ENCODE measurements at regions not wholly inside any gene's neighbourhood (a gene's known extent, or its start where the extent isn't known, plus 50 kb on each side); places are given as distances from the start of the nearest gene placed in this dataset.

DNA sequence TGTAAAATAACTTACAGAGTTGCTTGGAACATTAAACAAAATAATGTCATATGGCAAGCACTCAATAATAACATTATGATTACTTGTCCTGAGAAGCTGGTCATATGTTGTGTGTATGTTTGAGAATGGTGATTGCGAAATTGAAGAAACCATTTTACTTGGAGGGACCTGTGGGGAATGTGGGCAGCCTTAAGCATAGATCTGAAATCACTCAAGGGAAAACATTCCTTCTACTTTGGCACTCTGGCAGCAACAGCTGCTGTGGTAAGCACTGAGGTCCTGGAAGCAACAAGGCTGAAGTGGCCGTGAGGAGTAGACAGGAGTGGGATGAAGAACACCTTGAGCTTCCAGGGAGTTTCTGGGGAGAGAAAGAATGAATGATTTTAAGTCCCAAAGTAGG, 165.4 kb upstream of the ADAMTS5 start:
- H4K20me1 ChIP-seq (ENCODE audit: insufficient read depth, low read length), result no peaks in the 10 kb centered on the region
- no peak overlapping the region for H2AFZ ChIP-seq (ENCODE audit: insufficient read depth, low read depth, low read length, poor library complexity, severe bottlenecking)
- H3K27me3 ChIP-seq (ENCODE audit: control insufficient read depth in 2 of 2, insufficient read depth in 2 of 2, low read length in 2 of 2), result no peaks in the 10 kb centered on the region
- H3K27ac ChIP-seq (ENCODE audit: low read depth in 1 of 2, low read length in 2 of 2), result no peak overlapping the region
- H3K4me2 ChIP-seq (replicated peaks; ENCODE audit: extremely low read depth, low read length, poor library complexity, severe bottlenecking), result no peak overlapping the region
- Mint-ChIP-seq H3K36me3 (no peaks in the 10 kb centered on the region), H3K4me1 (no peaks in the 10 kb centered on the region), H3K27ac (no peak overlapping the region), H3K9me3 (peaks cover 0 to 6% (median 3%) of the 10 kb centered on the region in 7 donors), H3K4me3 (no peak overlapping the region), H3K27me3 (ENCODE audit: low read depth in 3 of 3) (no peaks in the 10 kb centered on the region)
- H3K36me3 ChIP-seq (replicated peaks in 1 of 2; ENCODE audit: control insufficient read depth in 1 of 2, insufficient read depth in 2 of 2, low read length in 2 of 2), result no peaks in the 10 kb centered on the region
- H3K4me3 ChIP-seq (replicated peaks in 1 of 3; ENCODE audit: low read depth in 2 of 3, low read length in 3 of 3), result no peak overlapping the region
- intact Hi-C loops (cut with micrococcal nuclease), result no loop called here
- no peaks in the 10 kb centered on the region for H3K79me2 ChIP-seq (ENCODE audit: insufficient read depth, low read length)
- TF ChIP-seq, protein P1, sequence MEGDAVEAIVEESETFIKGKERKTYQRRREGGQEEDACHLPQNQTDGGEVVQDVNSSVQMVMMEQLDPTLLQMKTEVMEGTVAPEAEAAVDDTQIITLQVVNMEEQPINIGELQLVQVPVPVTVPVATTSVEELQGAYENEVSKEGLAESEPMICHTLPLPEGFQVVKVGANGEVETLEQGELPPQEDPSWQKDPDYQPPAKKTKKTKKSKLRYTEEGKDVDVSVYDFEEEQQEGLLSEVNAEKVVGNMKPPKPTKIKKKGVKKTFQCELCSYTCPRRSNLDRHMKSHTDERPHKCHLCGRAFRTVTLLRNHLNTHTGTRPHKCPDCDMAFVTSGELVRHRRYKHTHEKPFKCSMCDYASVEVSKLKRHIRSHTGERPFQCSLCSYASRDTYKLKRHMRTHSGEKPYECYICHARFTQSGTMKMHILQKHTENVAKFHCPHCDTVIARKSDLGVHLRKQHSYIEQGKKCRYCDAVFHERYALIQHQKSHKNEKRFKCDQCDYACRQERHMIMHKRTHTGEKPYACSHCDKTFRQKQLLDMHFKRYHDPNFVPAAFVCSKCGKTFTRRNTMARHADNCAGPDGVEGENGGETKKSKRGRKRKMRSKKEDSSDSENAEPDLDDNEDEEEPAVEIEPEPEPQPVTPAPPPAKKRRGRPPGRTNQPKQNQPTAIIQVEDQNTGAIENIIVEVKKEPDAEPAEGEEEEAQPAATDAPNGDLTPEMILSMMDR (IDR thresholded peaks at IDR 0.05), result no peak
- H3K9me3 ChIP-seq (replicated peaks in 1 of 2; ENCODE audit: control insufficient read depth in 1 of 2, insufficient read depth in 1 of 2, low read length in 2 of 2), result no peaks in the 10 kb centered on the region
- H3K4me1 ChIP-seq (ENCODE audit: control insufficient read depth in 1 of 2, insufficient read depth in 2 of 2, low read length in 2 of 2), result no peaks in the 10 kb centered on the region
- no peak for DNase-seq
- H3K9ac ChIP-seq (ENCODE audit: insufficient read depth, low read length, poor library complexity, severe bottlenecking), result no peak overlapping the region
- 92% methylated on average over 1 of the region's 2 CpGs for WGBS (ENCODE audit: insufficient coverage)

DNA sequence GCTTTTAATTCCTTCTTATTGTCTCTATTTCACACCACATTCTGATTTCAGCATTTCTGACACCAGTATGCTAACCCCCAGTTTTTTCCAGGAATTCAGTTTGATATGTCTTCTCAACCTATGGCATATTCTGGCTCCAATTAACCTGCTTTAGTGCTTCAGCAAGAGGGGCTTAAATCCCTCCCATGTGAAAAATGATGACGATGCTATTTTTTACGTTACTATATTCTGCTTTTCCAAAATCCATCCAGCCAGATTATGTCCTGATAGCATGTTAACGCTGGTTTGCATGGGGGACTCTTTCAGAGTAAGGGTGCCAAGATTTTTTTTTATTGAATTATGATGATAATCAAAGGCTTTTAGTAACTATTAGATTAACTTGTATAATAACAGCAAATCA, 163.3 kb upstream of the ADAMTS5 start:
- H3K4me2 ChIP-seq (replicated peaks; ENCODE audit: extremely low read depth, low read length, poor library complexity, severe bottlenecking), result no peak overlapping the region
- H3K27me3 ChIP-seq (ENCODE audit: control insufficient read depth in 2 of 2, insufficient read depth in 2 of 2, low read length in 2 of 2), result no peaks in the 10 kb centered on the region
- H3K27ac ChIP-seq (ENCODE audit: low read depth in 1 of 2, low read length in 2 of 2), result no peak overlapping the region
- H3K9ac ChIP-seq (ENCODE audit: insufficient read depth, low read length, poor library complexity, severe bottlenecking), result no peak overlapping the region
- Mint-ChIP-seq H3K4me1 (no peaks in the 10 kb centered on the region), H3K36me3 (no peaks in the 10 kb centered on the region), H3K27ac (no peak overlapping the region), H3K27me3 (ENCODE audit: low read depth in 3 of 3) (no peaks in the 10 kb centered on the region), H3K9me3 (peaks cover 0 to 7% (median 2%) of the 10 kb centered on the region in 7 donors), H3K4me3 (no peak overlapping the region)
- TF ChIP-seq, protein P1 (IDR thresholded peaks at IDR 0.05), result no peak
- H3K4me3 ChIP-seq (replicated peaks in 1 of 3; ENCODE audit: low read depth in 2 of 3, low read length in 3 of 3), result no peak overlapping the region
- H3K4me1 ChIP-seq (ENCODE audit: control insufficient read depth in 1 of 2, insufficient read depth in 2 of 2, low read length in 2 of 2), result no peaks in the 10 kb centered on the region
- H3K36me3 ChIP-seq (replicated peaks in 1 of 2; ENCODE audit: control insufficient read depth in 1 of 2, insufficient read depth in 2 of 2, low read length in 2 of 2), result no peaks in the 10 kb centered on the region
- no CpG with 5 or more reads among the region's 3 CpGs for whole genome bisulfite sequencing (ENCODE audit: insufficient coverage)
- intact Hi-C loops (cut with micrococcal nuclease), result no loop called here
- H4K20me1 ChIP-seq (ENCODE audit: insufficient read depth, low read length), result no peaks in the 10 kb centered on the region
- no peak for DNase-seq
- no peaks in the 10 kb centered on the region for H3K9me3 ChIP-seq (replicated peaks in 1 of 2; ENCODE audit: control insufficient read depth in 1 of 2, insufficient read depth in 1 of 2, low read length in 2 of 2)
- H2AFZ ChIP-seq (ENCODE audit: insufficient read depth, low read depth, low read length, poor library complexity, severe bottlenecking), result no peak overlapping the region
- no peaks in the 10 kb centered on the region for H3K79me2 ChIP-seq (ENCODE audit: insufficient read depth, low read length)
